Aorta (tissue), 5 donors: ENCODE measurements at regions not wholly inside any gene's neighbourhood (a gene's known extent, or its start where the extent isn't known, plus 50 kb on each side); places are given as distances from the start of the nearest gene placed in this dataset.

Source experiments
- ATAC-seq: fragments of 200-7000 bp; cut with Tn5 transposase; one replicate; pipeline ENCODE4 v1.9.1; 2022; ENCODE audit warnings: moderate library complexity; ENCODE audit not compliant: low FRiP score
- DNase-seq, 2 donors: peaks; one replicate each; pipeline ENCODE4 v3.0.0-alpha.2; 2020
- H3K27ac ChIP-seq, 2 donors: one replicate each; pipeline ENCODE4 v1.5.1; 2013; ENCODE audit warnings: low read length in 2 of 2, mild to moderate bottlenecking in 2 of 2, moderate library complexity in 2 of 2, control low read depth in 1 of 2, inconsistent platforms in 1 of 2, low read depth in 1 of 2
- H3K27me3 ChIP-seq, 2 donors: one replicate each; pipeline ENCODE4 v1.6.1; 2013; ENCODE audit warnings: control low read depth in 1 of 2, low read length in 1 of 2, mild to moderate bottlenecking in 1 of 2, moderate library complexity in 1 of 2; ENCODE audit not compliant: insufficient read depth in 2 of 2, control insufficient read depth in 1 of 2
- H3K36me3 ChIP-seq, 2 donors: one replicate each; pipeline ENCODE4 v1.6.1; 2013; ENCODE audit warnings: control low read depth in 1 of 2, low read length in 1 of 2, mild to moderate bottlenecking in 1 of 2; ENCODE audit not compliant: insufficient read depth in 2 of 2, control insufficient read depth in 1 of 2
- H3K4me1 ChIP-seq, 2 donors: one replicate each; pipeline ENCODE4 v1.6.1; 2013; ENCODE audit warnings: low read length in 2 of 2, control low read depth in 1 of 2, mild to moderate bottlenecking in 1 of 2, moderate library complexity in 1 of 2; ENCODE audit not compliant: insufficient read depth in 2 of 2, control insufficient read depth in 1 of 2
- H3K4me3 ChIP-seq, 2 donors: one replicate each; pipeline ENCODE4 v1.5.1; 2013; ENCODE audit warnings: low read length in 2 of 2, control low read depth in 1 of 2, mild to moderate bottlenecking in 1 of 2
- H3K9me3 ChIP-seq: one replicate; pipeline ENCODE4 v1.6.1; 2013; ENCODE audit warnings: mild to moderate bottlenecking, low read length; ENCODE audit not compliant: control insufficient read depth
- WGBS, 2 donors: extraction: QIAGEN DNeasy Blood & Tissue Kit; methylation state at CpG; one replicate each; pipeline ENCODE4 v1.1.7; 2013; 5-methylcytosine and 5-hydroxymethylcytosine counted together
- intact Hi-C, 2 donors: fragments of 100-400 bp; cut with DNase I; formaldehyde crosslinking; loops; one replicate each; pipeline versions ENCODE4 v1.14.2 to v1.15.0; 2022
- donor health status: healthy with polysubstance abuse.
- donor health status: Bipolar disorder and iron deficiency.
- donor health status: DM: no; HTN: no; CAD: no.
- donor health status: DM: no; HTN: no; CAD: no.
- donor health status: DM: yes; HTN: yes; CAD: no.

DNA sequence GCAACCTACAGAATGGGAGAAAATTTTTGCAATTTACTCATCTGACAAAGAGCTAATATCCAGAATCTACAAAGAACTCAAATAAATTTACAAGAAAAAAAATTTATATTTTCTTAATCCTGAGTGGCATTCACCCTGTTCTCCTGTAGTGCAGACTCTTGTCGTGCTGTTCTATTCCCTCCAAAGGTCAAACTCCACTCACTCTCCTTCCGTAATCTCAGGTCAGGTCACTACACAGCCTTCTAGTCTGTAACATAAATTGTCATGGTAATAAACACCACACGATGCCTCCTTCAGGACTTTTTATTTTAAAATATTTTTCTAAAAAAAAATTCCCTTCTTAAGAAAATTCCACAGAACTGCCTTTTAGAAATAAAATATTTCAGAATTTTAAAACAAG, 417.9 kb upstream of the GCFC2 start:
- 52 to 72% methylated on average over 3 of the region's 3 CpGs for WGBS, 2 donors
- intact Hi-C loops, result no loop called here

DNA sequence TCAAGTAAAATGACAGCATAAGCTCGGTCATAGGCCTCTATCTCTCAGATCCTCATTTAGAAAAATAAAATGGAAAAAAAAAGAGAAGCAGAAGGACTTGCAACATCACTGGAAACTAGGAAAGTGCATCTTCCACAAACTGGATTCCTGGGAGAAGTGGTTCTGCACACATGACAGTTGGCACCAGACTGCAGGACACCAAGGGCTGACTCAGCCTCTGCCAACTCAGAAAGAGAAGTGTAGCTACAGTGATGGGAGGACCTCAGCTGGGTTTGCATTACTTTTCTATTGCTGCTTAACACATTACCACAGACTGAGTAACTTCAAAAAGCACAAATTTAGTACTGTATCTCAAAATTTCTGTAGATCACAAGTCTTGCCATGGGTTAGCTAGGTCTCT, 409.5 kb upstream of the GCFC2 start:
- Histone ChIP-seq H3K27ac (no peak overlapping the region), H3K9me3 (no peaks in the 10 kb centered on the region), H3K36me3 (no peaks in the 10 kb centered on the region), H3K27me3 (no peaks in the 10 kb centered on the region), H3K4me1 (no peaks in the 10 kb centered on the region), H3K4me3 (no peak overlapping the region)
- DNase-seq, result no peak
- no peak for ATAC-seq
- intact Hi-C loops, result no loop called here
- 69 to 76% methylated on average over 1 of the region's 1 CpG for WGBS, 2 donors

More for the DNA sequence above, 417.9 kb upstream of the GCFC2 start:
- no peak overlapping the region for H3K27ac ChIP-seq
- no peaks in the 10 kb centered on the region for H3K9me3 ChIP-seq
- no peaks in the 10 kb centered on the region for H3K36me3 ChIP-seq
- ATAC-seq (no peak), DNase-seq (no peak)
- no peaks in the 10 kb centered on the region for H3K27me3 ChIP-seq
- H3K4me1 ChIP-seq, result no peaks in the 10 kb centered on the region
- no peak overlapping the region for H3K4me3 ChIP-seq

DNA sequence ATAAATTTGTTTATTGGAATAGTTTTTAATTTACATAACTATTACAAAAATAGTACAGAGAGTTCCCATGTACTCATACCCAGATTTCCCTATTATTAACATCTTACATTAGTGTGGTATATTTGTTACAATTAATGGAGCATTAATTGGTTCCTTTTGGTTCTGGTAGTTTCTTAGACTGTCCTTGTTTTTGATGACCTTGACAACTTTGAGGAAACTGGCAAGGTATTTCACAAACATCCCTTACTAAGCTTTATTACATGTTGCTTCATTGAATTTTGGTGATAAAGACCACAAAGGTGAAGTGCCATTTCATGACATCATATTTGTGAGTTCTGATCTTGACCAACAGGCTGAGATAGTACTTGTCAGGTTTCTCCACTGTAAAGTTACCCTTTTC, 379.0 kb upstream of the GCFC2 start:
- intact Hi-C loops, result no loop called here
- H3K27ac ChIP-seq, result no peak overlapping the region
- DNase-seq (no peak), ATAC-seq (no peak)
- no peak overlapping the region for H3K4me3 ChIP-seq
- H3K9me3 ChIP-seq, result no peaks in the 10 kb centered on the region
- H3K36me3 ChIP-seq, result no peaks in the 10 kb centered on the region
- H3K4me1 ChIP-seq, result no peaks in the 10 kb centered on the region
- H3K27me3 ChIP-seq, result no peaks in the 10 kb centered on the region

DNA sequence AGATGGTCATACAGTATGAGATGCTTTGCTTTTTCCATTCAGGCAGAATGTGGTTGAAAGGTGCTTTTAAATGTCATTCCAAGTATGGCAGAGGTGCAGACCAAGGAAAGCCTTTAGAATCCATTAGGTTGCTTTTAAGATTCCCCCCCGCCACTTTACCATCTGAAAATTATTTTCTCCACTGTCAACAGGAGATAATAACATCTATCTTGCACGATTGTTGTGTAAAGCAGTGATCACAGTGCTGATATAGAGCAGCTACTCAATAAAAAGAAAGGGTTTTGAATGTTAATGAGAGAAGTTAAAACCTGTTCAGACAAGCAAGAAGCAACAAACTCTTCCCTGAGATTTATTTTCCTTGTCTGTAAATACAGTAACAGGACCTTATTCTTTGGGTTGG, 372.5 kb upstream of the GCFC2 start:
- no peak for DNase-seq
- intact Hi-C loops, result no loop called here

DNA sequence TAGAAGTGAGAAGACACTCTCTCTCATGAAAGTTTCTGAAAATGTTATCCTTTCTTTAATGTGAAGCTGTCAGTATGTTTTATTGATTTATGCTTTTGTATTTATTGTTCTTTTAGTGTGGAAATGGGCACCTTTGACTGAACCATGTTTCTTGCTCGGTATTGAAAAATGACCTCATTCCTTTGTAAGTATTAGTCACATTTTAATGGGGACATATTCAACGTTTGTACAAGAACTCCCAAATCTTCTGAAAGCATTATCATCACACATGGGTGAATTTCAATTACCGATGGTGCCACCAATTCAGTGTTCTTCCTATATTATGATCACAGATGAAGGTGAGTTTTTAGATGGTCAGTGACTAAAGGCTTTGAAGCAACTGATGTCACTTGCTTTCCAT, 371.8 kb upstream of the GCFC2 start:
- no peak for DNase-seq
- no peak for ATAC-seq
- no peaks in the 10 kb centered on the region for H3K36me3 ChIP-seq
- H3K27me3 ChIP-seq, result no peaks in the 10 kb centered on the region
- H3K4me1 ChIP-seq, result no peaks in the 10 kb centered on the region
- H3K4me3 ChIP-seq, result no peak overlapping the region
- no peak overlapping the region for H3K27ac ChIP-seq
- intact Hi-C loops, result no loop called here
- WGBS, 2 donors, result 47 to 50% methylated on average over 3 of the region's 3 CpGs
- H3K9me3 ChIP-seq, result no peaks in the 10 kb centered on the region

More for the DNA sequence above, 372.5 kb upstream of the GCFC2 start:
- H3K27me3 ChIP-seq, result no peaks in the 10 kb centered on the region
- no peak for ATAC-seq
- no peaks in the 10 kb centered on the region for H3K4me1 ChIP-seq
- no peak overlapping the region for H3K4me3 ChIP-seq
- H3K27ac ChIP-seq, result no peak overlapping the region
- 27 to 44% methylated on average over 2 of the region's 2 CpGs for WGBS, 2 donors
- no peaks in the 10 kb centered on the region for H3K9me3 ChIP-seq
- no peaks in the 10 kb centered on the region for H3K36me3 ChIP-seq

DNA sequence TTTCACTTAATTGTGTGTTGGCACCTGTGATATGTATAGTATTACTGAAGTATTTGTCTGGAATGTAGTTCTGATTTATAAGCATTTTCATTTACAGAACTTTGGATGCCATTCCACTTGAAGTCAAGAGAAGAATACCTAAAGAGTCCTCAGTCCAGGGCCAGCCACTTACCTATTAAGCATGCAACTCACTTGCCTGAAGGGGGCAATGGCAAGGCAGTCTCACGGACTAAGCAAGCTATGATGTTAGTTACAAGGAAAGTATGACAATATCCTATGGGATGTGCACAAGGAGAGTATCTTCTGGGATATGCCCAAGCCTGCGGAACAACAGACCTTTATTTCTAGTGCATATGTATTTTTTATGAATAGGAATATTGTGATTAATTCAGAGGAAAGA, 369.4 kb upstream of the GCFC2 start:
- H3K27me3 ChIP-seq, result no peaks in the 10 kb centered on the region
- H3K4me3 ChIP-seq, result no peak overlapping the region
- intact Hi-C loops, result no loop called here
- no peaks in the 10 kb centered on the region for H3K36me3 ChIP-seq
- 20 to 25% methylated on average over 2 of the region's 2 CpGs for WGBS, 2 donors
- DNase-seq (no peak), ATAC-seq (no peak)
- no peak overlapping the region for H3K27ac ChIP-seq
- H3K9me3 ChIP-seq, result no peaks in the 10 kb centered on the region
- no peaks in the 10 kb centered on the region for H3K4me1 ChIP-seq

DNA sequence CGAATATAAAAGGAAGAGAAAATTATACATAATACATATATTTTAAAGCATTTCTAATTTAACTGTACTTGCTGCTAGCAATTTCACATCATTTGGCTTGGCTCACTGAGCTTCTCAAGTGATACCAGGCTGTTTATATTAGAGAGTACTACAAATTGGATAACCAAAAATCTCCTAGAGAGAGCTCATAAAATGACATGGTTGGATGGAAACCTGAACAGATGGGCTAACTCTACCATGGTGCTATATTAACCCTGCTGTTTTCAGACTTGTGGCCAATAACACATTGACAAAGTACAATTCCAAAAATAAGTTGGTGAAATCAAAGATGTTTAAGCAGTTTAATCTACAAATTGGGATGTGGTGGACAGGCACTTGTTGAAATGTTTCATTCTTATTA, 364.4 kb upstream of the GCFC2 start:
- no peak overlapping the region for H3K4me3 ChIP-seq
- H3K9me3 ChIP-seq, result no peaks in the 10 kb centered on the region
- DNase-seq (no peak), ATAC-seq (no peak)
- no peaks in the 10 kb centered on the region for H3K27me3 ChIP-seq
- H3K27ac ChIP-seq, result no peak overlapping the region
- H3K4me1 ChIP-seq, result no peaks in the 10 kb centered on the region
- no peaks in the 10 kb centered on the region for H3K36me3 ChIP-seq
- intact Hi-C loops, result no loop called here
- 77 to 81% methylated on average over 1 of the region's 1 CpG for WGBS, 2 donors

DNA sequence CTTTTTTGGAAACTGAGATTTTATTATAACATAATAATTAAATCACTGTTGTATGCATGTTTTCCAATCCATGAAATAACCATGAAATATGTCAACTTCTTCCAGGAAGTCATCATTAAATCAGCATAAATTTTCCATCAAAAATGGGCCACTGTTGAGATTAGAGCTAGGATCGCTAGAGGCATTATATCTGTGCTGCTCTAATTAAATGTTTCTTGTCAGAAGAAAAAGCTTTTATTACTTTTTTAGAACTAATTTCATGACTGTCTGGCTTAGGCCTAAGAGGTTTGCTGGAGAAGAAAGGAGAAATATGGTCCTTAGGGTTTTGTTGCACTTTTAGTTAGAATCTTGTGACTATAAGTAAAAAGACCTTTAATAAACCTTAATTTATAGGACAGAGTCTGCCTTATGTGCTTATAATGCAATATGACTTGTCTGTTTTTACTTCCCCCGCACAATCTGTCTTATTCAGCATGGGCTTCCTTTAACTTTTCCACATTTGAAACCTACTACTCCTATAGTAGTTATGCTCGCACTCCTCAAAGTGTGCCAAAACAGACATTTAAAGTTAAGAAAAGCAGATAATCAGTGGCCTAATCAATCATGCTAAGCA, 363.4 kb upstream of the GCFC2 start:
- Histone ChIP-seq H3K27ac (no peak overlapping the region), H3K4me3 (no peak overlapping the region), H3K4me1 (no peaks in the 10 kb centered on the region), H3K9me3 (no peaks in the 10 kb centered on the region), H3K36me3 (no peaks in the 10 kb centered on the region), H3K27me3 (no peaks in the 10 kb centered on the region)
- no peak for DNase-seq
- no peak for ATAC-seq
- 66 to 73% methylated on average over 3 of the region's 3 CpGs for WGBS, 2 donors
- intact Hi-C loops, result no loop called here

DNA sequence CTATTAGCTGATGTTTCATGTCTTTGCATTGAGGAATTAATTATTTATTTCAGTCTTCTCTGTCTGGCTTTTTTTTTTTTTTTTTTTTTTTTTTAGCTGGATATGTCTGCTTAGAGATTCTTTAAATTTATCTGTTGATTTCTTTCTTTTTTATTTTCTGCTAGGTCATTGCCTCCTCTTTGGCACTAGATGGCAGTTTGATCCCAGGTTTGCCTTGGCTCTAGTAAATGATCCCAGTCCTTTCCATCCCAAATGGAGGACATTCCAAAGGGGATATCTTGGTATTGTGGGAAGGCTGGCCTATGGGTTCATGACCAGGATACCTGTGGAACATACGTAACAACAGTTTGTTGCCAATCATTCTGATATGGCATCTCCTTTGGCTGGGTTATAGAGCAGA, 339.5 kb upstream of the GCFC2 start:
- H3K27ac ChIP-seq, result no peak overlapping the region
- DNase-seq (no peak), ATAC-seq (no peak)
- no peak overlapping the region for H3K4me3 ChIP-seq
- intact Hi-C loops, result no loop called here
- no peaks in the 10 kb centered on the region for H3K27me3 ChIP-seq
- no peaks in the 10 kb centered on the region for H3K9me3 ChIP-seq
- H3K4me1 ChIP-seq, result no peaks in the 10 kb centered on the region
- no peaks in the 10 kb centered on the region for H3K36me3 ChIP-seq
- WGBS, 2 donors, result 95 to 97% methylated on average over 1 of the region's 1 CpG
